ENCODE measurements at regions not wholly inside any gene's neighbourhood (a gene's known extent, or its start where the extent isn't known, plus 50 kb on each side); places are given as distances from the start of the nearest gene placed in this dataset.
"Not testable (repeated sequence)": the region's sequence is repeated elsewhere in the genome, so short reads cannot be mapped to it uniquely, and the experiment has no call there.

DNA sequence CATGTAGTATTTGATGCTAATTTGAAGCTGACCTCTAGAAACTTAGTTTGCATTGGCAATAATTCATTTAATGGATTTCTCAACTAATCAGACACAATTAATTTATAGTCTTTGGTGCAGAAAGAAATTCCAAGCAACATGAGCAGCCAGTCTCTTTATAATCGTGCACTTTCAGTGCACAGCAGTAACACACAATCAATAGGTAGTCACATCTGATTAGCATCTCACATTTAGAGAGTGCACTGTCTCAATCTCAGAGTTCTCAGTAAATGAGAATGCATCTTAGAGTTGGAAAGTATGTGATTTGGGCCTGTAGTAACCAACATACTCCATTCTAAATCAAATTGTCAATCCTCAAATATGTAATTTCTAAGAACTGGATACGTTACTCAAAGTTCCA is 377.6 kb downstream of the POM121L12 start:
- DNase-seq, result no peak

DNA sequence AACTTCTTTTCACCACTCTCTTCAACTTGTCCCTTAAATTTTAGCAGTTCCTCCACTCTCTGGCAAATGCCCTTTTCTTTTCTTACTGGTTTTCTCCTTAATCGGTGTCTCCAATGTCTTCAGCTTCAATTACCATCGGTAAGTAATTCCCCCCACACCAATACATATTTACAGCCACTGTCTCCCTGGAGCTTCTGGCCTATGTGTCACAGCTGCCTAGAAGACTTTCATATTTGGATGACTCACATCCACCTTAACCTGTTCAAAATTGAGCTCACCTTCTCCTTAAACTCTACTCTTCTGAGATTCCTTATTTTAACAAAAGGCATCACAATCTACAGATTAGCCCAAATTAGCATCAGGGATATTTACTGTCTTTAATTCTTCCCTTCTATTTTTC is 380.4 kb downstream of the POM121L12 start:
- no peak for DNase-seq

DNA sequence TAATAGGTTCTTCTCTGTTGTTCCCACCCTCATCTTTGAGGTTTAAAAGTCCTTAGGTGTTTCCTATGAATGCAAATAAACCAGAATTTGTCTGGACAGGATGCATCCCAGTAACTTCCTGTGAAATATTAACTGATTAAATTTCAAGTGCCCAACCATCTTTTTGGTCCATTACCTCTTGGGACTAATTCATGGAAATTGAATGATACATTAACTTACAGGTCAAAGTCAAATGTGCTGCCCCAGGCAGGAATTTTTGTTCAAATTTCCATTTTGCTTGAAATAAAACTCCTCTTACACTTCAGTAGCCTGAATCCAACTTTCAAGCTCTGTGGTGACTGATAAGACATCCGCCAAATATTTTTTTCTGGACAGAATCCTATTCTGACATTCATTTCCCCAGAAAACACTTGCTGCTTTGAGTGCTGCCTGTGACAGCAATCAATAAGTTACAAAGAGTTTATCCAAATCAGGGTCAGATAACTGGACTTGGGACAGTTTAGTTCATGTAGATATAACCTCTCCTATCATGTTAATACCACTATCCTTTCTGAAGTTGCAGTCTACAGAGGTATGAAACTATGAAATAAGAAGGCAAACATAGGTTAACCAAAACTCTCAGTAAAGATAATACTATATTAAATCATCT is 383.5 kb downstream of the POM121L12 start:
- no peak for DNase-seq

DNA sequence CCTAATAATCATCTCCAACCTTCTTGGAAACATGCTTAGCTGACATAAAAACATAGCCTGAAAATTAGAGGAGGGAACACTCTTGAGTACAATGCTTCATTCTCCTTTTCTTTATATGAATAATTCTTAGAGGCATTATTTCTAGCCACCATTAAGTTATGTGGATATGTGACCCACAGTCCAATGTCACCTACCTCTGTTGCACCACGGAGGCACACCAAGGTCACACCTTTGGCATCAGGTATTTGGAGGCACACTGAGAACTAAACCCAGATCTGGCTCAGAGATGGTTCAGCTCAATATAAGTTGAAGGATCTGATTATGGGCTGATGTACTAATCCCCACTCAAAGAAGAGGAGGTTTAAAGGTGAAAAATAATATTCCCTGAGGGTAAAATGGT is 385.1 kb downstream of the POM121L12 start:
- DNase-seq, result no peak

DNA sequence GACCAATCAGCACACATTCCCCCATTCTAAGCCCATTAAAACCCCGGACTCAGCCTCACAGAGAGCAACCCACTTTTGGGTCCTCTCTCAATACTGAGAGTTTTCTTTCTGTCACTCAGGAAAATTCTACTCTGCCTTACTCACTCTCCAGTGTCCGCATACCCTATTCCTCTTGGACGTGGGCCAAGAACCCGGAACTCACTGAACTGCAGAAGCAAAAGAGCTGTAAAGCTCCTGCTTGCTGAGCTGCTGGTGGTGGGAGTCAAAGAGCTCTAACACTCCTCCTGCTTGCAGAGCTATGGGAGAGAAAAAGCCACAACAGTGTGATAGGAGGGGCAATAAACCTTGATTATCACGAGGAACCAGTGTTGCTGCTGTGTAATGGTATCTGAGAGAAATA is 386.9 kb downstream of the POM121L12 start:
- DNase-seq, result peak; percentile 6

DNA sequence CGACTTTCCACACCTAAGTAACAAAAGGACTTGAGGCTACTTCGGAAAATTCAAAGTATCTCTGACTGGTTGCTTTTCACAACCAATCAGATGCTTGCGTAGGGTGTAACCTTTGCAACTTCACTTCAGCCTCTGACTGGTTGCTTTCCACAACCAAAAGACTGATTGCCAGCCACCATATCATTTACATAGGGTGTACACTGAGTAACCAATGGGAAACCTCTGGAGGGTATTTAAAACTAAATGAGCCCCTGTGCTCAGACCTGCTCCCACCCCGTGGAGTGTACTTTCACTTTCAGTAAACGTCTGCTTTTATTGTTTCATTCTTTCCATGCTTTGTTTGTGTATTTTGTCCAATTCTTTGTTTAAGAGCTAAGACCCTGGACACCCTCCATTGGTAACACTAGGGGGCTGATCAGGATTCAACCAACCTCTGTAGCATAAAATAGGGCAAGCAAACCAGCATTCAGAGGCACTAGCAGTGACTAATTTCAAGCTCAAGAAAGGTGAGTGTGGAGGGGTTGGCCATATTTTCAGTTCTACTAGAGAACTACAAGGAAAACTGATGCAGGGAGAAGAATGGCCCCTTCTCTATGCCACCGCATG is 390.8 kb downstream of the POM121L12 start:
- no peak for DNase-seq

DNA sequence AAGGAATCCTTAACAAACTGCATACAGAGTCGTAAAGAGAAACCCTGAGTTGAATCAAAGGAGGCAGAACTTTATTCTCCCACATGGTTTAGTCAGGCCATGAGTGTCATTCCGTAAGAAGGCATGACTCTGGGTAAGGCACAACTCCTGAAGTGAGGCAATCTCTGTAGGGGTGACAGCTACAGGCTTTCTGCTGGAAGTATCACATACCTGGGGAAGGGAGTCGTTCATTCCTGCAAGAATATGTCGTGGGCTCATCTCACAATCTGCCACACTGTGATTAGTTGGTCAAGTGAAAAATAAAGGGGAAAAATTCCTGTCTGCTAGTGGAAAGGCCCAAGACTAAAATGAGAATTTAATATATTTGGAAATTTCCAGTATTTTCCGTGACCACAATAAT is 392.6 kb downstream of the POM121L12 start:
- DNase-seq, result no peak

DNA sequence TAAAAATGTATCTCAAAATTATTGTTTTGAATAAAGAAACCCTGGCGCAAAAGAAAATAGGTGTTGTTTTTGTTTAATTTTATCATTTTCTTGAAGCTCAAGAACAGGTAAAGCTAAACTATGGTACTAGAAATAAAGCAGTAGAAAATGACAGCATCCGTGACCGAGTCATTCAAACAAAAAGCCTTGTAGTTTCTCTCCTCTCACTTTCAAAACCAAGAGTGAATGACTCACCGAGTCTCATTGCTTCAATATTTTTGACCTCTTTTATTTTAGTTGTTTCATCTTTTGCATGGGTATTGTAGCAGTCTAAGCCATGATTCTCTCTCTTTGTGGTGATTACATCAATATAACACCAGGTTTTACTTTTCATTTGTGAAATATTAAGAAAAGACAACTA is 396.5 kb downstream of the POM121L12 start:
- no peak for DNase-seq

DNA sequence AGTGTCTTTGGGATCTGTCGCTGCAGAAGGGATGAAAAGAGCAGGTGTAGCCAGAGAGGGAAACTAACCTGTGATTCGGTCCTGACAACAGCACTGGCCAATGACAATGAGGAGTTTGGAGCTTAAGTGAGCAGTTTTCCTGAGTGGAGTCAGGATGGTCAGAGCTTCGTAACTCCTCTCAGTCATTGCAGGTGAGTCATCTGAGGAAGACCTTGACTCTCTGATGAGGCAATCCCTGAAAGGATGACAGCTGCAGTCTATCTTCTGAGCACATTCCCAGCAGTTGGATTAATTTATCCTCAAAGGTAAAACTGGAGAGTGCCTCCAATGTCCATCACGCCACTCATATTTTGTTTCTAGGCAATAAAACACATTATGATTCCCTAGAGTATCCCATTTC is 401.9 kb downstream of the POM121L12 start:
- no peak for DNase-seq

DNA sequence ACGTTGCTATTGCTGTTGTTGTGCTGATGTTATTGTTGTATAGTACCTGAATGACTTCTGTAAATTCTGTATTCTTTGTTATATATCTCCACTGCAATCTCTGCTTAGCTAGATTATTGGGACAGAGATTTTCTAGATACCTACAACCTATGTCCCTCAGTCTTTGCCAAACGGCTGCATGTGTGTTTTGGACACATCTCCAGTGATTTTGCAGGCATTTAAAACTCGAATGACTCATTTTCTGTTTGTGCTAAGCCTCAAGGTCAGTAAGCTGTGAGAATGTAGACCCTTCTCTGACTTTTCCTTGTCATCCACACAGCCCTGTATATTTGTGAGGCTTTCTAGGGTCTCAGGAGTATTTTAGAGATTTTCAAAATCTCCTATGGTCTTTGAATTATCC is 410.7 kb downstream of the POM121L12 start:
- DNase-seq, result no peak

DNA sequence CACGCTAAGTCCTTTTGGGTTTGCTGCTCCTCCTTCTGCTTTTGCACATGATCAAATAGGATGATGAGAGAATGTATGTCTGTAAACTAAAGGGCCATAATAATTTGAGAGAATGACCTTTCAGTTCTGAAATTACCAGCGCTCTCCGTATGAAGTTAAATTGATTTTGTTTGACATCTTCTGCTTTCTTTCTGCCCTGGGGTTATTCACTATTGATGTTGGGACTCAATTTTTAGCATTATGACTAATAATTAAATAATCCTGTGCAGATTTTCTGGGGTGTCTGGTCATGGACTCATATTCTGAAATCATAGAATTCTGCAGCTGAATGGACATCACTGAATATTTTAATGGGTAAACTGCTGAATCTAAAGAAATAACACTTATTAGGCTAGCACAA is 423.2 kb downstream of the POM121L12 start:
- no peak for DNase-seq

DNA sequence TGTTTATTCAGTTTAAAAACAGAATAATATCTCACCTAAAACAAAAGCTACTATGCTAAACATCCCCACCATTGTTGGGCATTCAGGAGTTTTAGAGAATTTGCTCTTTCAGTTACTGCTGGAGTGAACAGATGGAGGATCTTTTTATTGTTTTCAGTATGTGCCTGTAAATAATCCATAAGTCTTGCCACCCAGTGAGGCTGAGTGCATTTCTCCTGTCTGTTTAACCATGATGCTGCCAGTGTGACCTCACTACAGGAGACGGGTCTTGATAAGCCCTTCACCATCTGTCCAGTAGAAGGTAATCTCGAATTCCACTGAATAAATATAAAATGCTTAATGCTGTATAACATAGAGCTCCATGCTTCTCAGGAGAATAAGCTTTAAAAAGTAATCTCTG is 430.9 kb downstream of the POM121L12 start:
- no peak for DNase-seq

DNA sequence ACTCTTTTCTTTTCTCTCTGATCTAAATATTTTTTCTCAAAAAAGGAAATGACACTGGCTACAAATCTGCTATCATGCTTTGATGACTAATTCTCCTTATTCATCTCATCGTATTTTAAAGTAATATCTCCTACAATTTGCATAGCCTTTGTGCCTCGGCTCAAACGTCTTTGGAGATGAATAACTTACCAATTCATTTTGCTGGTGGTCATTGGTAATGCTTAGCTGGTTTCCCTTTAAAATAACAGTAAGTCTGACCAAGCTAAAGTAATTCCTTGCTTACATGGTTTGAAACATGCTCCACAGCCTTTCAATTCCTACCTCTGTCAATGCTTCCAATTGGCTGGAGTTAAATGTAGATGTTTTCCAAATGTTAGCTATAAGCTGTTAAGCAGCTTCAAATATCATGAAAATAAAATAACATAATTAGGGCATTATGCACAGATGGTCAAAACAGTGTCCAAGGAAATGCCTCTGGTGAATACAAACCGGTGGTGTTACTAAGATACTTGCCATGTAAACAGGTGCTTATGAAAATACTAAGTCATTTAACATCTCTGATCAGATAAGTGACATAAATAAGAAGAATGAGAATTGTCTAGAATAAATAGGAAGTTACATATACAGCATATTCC is 435.0 kb downstream of the POM121L12 start:
- DNase-seq, result no peak

DNA sequence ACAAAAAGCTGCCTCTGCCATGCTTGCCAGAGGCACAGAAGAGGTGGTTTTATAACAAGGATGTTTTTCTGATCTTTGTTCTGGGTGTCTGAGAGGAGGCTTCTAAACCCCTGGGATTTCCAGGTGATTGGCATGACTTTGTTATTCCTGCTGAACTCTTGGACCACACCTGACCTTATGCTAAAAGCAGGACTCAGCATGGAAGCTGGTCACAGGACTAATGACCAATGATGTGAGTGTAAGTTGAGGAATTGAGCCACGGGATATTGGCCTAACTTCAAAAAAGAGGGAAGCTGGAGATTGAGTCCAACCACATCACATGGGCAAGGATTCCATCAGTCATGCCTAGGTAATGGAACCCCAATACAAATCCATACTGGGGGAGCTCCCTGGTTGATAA is 437.9 kb downstream of the POM121L12 start:
- no peak for DNase-seq

DNA sequence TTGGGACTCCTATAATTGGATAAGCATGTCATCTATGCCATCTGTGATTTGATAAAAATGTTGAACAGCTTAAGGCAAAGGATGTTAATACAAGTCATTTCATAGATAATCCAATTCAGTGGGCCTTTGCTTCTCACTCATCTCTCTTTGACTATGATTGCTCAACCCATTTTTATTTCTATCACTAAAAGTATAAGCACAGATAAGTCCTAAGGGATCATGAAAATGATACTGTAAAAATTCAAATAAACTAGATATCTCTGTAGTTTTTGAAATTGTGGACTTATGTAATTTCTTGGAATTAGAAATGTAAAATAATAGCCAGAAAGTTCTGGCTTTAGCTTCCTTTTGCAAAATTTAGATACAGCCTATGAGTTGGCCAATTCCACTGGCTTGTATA is 440.3 kb downstream of the POM121L12 start:
- DNase-seq, result no peak

DNA sequence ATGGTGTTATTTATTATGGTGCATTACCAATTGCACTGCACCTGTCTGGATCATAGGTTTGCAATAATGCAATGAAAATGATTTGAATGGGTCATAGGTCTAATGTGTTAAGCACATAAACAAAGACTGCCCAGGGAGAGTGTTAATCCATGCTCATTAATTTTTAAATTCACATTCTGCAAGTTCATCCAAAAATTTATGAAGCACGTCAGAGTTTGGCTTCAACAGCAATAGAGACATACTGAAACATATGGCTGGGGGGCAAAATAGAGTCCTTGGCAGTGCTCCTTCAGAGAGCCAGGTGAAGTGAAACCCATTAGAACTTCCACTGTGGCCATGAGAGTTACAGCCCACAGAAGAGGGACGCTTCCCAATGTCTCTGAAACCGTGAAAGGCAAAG is 441.1 kb downstream of the POM121L12 start:
- no peak for DNase-seq

DNA sequence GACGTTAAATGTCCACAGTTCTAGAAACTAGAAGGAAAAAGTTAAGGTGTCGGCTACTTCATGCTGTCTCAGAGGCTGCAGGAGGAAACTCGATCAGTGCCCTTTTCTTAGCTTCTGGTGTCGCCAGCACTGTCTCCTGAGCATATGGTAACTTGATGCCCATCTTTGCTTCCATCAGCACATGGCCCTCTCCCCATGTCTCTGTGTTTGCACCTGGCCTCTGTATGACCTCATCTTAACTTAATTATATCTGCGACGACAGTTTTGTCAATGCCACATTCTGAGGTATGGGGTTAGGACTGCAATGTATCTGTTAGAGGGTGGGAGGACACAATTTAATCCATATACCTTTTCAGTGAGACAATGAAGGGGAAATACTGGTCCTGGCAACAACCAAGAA is 449.9 kb downstream of the POM121L12 start:
- no peak for DNase-seq

DNA sequence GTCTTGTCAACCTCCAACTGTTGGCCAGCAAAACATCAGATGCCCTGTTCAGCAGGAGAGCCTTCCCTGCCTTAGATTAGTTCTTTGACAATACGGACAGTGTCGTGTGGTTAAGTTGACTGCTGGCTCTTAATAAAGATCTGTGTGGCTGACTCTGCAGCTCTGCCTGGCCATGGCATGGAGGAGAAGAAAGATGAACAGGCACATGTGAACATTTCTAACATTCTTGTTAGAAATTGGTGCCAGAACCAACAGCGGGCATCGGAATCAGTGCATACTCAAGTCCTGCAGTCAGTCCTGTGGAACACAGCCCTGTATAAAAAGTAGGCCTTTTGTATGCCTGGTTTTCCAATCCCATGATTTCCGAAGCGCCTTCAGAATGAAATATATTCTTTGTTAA is 455.6 kb downstream of the POM121L12 start:
- DNase-seq, result no peak

DNA sequence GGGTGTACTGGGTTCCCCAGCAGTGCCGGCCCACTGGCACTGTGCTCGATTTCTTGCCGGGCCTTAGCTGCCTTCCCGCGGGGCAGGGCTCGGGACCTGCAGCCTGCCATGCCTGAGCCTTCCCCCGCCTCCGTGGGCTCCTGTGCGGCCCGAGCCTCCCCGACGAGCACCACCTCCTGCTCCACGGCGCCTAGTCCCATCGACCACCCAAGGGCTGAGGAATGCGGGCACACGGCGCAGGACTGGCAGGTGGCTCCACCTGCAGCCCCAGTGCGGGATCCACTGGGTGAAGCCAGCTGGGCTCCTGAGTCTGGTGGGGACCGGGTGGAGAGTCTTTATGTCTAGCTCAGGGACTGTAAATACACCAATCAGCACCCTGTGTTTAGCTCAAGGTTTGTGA is 459.7 kb downstream of the POM121L12 start:
- not testable (repeated sequence) for DNase-seq

DNA sequence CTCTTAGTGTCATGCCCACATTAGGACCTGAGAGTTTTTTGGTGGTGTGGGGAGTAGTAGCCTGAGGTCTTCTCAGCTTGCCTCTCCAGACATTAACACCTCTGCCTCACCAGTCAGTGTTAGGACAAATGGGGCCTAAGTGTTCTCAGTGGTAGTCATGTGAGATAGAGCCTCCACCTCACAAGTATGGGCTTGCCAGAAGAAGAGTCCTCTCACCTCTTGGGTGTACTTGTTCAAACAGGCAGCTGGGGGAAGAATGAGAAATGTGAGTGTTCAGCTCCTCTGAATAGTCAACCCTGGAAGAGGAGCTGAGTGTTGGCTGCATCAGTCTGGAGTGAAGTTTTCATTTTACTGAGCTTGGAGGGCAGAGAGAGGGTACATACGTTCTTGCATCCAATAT is 464.6 kb downstream of the POM121L12 start:
- DNase-seq, result no peak

DNA sequence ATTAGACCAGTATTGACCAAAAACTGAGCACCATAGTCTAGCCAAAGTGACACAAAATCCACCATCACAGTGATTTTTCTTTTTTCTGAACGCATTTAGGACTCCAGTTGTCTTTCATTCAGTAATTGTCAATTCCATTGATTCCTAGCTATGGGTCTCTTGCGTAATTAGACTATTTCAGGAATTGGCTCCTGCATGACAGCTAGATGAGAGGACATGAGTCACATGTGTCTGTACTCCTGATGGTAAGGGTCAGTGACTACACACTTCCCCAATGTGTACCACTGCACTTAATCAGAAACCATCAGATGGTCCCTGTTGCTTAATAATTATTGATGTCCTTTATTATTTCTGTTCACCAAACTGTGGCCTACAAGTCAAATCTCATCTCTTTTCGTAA is 469.5 kb downstream of the POM121L12 start:
- DNase-seq, result no peak

DNA sequence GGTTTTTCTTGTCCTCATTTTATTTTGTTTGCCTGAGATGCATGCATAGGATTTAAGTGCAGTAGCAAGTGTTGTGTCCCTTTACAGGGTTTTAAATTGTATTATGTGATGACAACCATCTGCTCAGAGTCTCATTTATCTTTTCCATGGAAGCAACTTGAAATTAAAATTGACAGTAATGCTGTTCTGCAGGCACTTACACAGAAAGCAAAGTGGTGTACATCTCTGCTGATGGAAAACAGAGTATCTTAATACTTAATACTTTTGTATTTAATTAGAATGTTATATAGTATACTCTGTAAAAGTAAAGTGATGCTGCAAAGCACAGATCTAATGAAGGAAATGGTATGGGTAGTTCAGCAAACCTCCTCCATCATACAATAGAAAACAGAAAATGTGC is 482.9 kb downstream of the POM121L12 start:
- no peak for DNase-seq

DNA sequence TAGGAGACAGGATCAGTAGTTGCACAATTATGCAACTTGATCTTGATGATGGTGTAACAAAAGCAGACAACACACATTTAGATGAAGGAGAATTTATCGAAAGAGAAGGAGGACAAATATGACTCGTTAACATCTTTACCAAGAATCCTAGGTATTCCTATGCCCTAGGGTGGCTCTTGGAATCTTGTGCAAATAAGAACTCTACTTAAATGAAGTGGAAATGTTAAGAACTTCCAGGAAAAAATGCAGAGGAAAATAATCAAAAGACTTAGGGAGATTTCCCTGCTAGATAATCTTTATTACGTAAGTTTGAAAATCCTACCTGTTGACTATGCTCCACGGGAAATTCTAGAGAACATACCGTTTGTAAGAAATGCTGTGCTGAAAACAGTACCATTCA is 485.4 kb downstream of the POM121L12 start:
- DNase-seq, result no peak

DNA sequence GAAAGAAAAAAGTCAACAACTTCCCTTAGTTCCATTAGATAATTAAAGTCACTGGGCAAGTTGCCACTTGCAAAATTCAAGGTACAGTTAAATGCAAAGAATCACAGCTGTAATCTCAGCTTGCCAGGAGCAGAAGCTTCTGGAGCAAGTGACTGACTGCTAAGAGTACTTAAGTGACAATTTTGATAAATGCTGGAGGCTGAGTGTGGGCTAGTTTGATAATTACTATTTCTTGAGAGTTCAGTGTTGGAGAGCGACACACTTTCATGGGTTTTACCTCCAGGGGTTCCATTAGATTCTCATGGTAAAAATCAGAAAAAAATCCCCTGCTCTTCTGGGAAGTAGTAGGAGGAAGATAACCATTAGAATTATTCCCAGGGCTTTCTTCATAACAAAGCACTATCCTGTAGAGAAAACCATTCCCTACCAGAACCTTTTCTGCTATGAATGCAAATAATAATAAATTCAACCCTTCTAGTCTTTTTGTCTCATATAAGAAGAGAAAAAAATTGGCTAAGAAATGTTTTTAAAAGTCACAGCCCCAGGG is 486.3 kb downstream of the POM121L12 start:
- no peak for DNase-seq

DNA sequence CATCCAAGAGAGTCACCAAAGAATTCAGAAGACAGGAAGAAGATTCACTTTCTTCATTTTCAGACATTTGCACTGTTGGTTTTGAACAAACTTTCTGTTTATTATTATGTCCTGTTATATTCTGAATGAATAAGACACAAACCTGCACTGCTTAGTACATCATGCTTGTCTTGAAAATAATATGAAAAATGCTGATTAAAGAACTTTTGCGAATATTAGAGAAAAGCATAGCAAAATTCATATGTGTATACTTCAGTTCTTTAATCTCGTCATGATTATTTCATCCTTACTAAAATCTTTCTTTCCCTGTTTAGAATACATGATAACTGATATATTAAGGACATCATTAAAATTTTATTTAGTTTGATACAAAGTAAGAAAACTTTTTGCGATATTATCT is 504.1 kb downstream of the POM121L12 start:
- DNase-seq, result no peak

Data from NCI-H2029 (cell line).